ENCODE measurements at regions not wholly inside any gene's neighbourhood (a gene's known extent, or its start where the extent isn't known, plus 50 kb on each side); places are given as distances from the start of the nearest gene placed in this dataset.

GRCh38 chr12:69015017-69015416 is 82.0 kb upstream of the CPM start:
- TF ChIP-seq CTCF (IDR thresholded peaks at IDR 0.05) = no peak
- TF ChIP-seq POLR2AphosphoS5 (IDR thresholded peaks at IDR 0.05; ENCODE audit: low read depth, low read length) = no peak
- no peak for TF ChIP-seq REST (IDR thresholded peaks at IDR 0.05; ENCODE audit: insufficient read depth in 1 of 2, low read depth in 2 of 2, low read length in 1 of 2)
- no peak for TF ChIP-seq TCF7L2 (IDR thresholded peaks at IDR 0.05; ENCODE audit: low read depth, low read length)
- no peak for TF ChIP-seq SIN3A (IDR thresholded peaks at IDR 0.05; ENCODE audit: borderline replicate concordance, insufficient read depth, low read depth, low read length)

All from Panc1 (cell line).